Trophoblast cell (in vitro differentiated cells and primary cell): ENCODE measurements at regions not wholly inside any gene's neighbourhood (a gene's known extent, or its start where the extent isn't known, plus 50 kb on each side); places are given as distances from the start of the nearest gene placed in this dataset.

Experiments
- DNase-seq, 2 donors: peaks; one replicate each; pipeline ENCODE4 v3.0.0-alpha.2; 2016
- H2AFZ ChIP-seq: 2 replicates; pipeline ENCODE4 v1.6.1; 2013; ENCODE audit warnings: low read length, moderate library complexity, mild to moderate bottlenecking; ENCODE audit not compliant: insufficient read depth, poor library complexity
- H2AK5ac ChIP-seq: 2 replicates; pipeline ENCODE4 v1.6.1; 2013; ENCODE audit warnings: mild to moderate bottlenecking, low read length
- H2BK120ac ChIP-seq: 2 replicates; pipeline ENCODE4 v1.6.1; 2013; ENCODE audit warnings: low read length, mild to moderate bottlenecking, moderate library complexity; ENCODE audit not compliant: insufficient read depth, poor library complexity
- H2BK12ac ChIP-seq: 2 replicates; pipeline ENCODE4 v1.6.1; 2013; ENCODE audit warnings: mild to moderate bottlenecking, low read length, moderate library complexity
- H2BK5ac ChIP-seq: 2 replicates; pipeline ENCODE4 v1.6.1; 2013; ENCODE audit warnings: low read length, low read depth, moderate library complexity, mild to moderate bottlenecking; ENCODE audit not compliant: poor library complexity
- H3K14ac ChIP-seq: 2 replicates; pipeline ENCODE4 v1.6.1; 2013; ENCODE audit warnings: mild to moderate bottlenecking, low read length
- H3K18ac ChIP-seq: 2 replicates; pipeline ENCODE4 v1.6.1; 2013; ENCODE audit warnings: mild to moderate bottlenecking, low read length
- H3K23ac ChIP-seq: 2 replicates; pipeline ENCODE4 v1.6.1; 2013; ENCODE audit warnings: low read length
- H3K27ac ChIP-seq: 2 replicates; pipeline ENCODE4 v1.5.1; 2013; ENCODE audit warnings: low read depth, mild to moderate bottlenecking, inconsistent platforms, low read length, moderate library complexity
- H3K27me3 ChIP-seq: 2 replicates; pipeline ENCODE4 v1.6.1; 2013; ENCODE audit warnings: inconsistent platforms, mild to moderate bottlenecking, low read length, moderate library complexity; ENCODE audit not compliant: insufficient read depth
- H3K36me3 ChIP-seq, 2 experiments: 1 replicate in 1 of 2; 2 replicates in 1 of 2; pipeline ENCODE4 v1.6.1; 2013; ENCODE audit warnings: low read length in 2 of 2, mild to moderate bottlenecking in 2 of 2, moderate library complexity in 1 of 2; ENCODE audit not compliant: insufficient read depth in 2 of 2, control insufficient read depth in 1 of 2
- H3K4ac ChIP-seq: 2 replicates; pipeline ENCODE4 v1.6.1; 2013; ENCODE audit warnings: low read depth, mild to moderate bottlenecking, low read length, moderate library complexity
- H3K4me1 ChIP-seq, 2 experiments: 1 replicate in 1 of 2; 2 replicates in 1 of 2; pipeline ENCODE4 v1.6.1; 2013; ENCODE audit warnings: low read length in 2 of 2, mild to moderate bottlenecking in 2 of 2, moderate library complexity in 1 of 2; ENCODE audit not compliant: insufficient read depth in 2 of 2, control insufficient read depth in 1 of 2
- H3K4me2 ChIP-seq: 2 replicates; pipeline ENCODE4 v1.6.1; 2013; ENCODE audit warnings: inconsistent platforms, mild to moderate bottlenecking, low read length, moderate library complexity
- H3K4me3 ChIP-seq: 2 replicates; pipeline ENCODE4 v1.5.1; 2013; ENCODE audit warnings: mild to moderate bottlenecking, low read depth, low read length, inconsistent platforms
- H3K79me1 ChIP-seq: one replicate; pipeline ENCODE4 v1.6.1; 2013; ENCODE audit warnings: low read length
- H3K79me2 ChIP-seq: 2 replicates; pipeline ENCODE4 v1.6.1; 2013; ENCODE audit warnings: low read length, mild to moderate bottlenecking; ENCODE audit not compliant: control insufficient read depth, insufficient read depth, poor library complexity
- H3K9ac ChIP-seq: 2 replicates; pipeline ENCODE4 v1.6.1; 2013; ENCODE audit warnings: mild to moderate bottlenecking, low read length
- H3K9me3 ChIP-seq: 2 replicates; pipeline ENCODE4 v1.6.1; 2013; ENCODE audit warnings: low read depth, mild to moderate bottlenecking, control low read depth, inconsistent platforms, low read length; ENCODE audit not compliant: insufficient read depth
- H4K12ac ChIP-seq: 2 replicates; pipeline ENCODE4 v1.6.1; 2013; ENCODE audit warnings: low read depth, mild to moderate bottlenecking, low read length, moderate library complexity
- H4K8ac ChIP-seq: 2 replicates; pipeline ENCODE4 v1.6.1; 2013; ENCODE audit warnings: low read depth, mild to moderate bottlenecking, low read length, moderate library complexity
- H4K91ac ChIP-seq: one replicate; pipeline ENCODE4 v1.6.1; 2013; ENCODE audit warnings: low read depth, mild to moderate bottlenecking, low read length, moderate library complexity
- WGBS: extraction: QIAGEN DNeasy Blood & Tissue Kit; methylation state at CpG from one replicate; pipeline ENCODE4 v1.1.7; 2013; ENCODE audit warnings: missing lambda C conversion rate; ENCODE audit not compliant: insufficient read length, insufficient coverage; ENCODE audit errors: extremely low coverage; 5-methylcytosine and 5-hydroxymethylcytosine counted together

GRCh38 chr16:63947022-63947421 lies 1174.8 kb downstream of the CDH11 start:
- Histone ChIP-seq H3K14ac (no peak overlapping the region), H4K8ac (no peak overlapping the region), H3K9ac (no peak overlapping the region), H3K18ac (no peak overlapping the region), H4K12ac (no peak overlapping the region), H2AK5ac (no peak overlapping the region), H2BK12ac (no peak overlapping the region), H3K4me3 (no peak overlapping the region), H3K27ac (no peak overlapping the region), H2AFZ (no peak overlapping the region), H2BK5ac (no peak overlapping the region), H2BK120ac (no peak overlapping the region), H3K23ac (no peak overlapping the region), H3K79me2 (no peaks in the 10 kb centered on the region), H3K4ac (no peak overlapping the region), H3K4me1 (no peaks in the 10 kb centered on the region), H3K36me3 (no peaks in the 10 kb centered on the region), H3K4me2 (no peak overlapping the region), H3K9me3 (no peaks in the 10 kb centered on the region), H4K91ac (no peak overlapping the region), H3K27me3 (no peaks in the 10 kb centered on the region), H3K79me1 (no peaks in the 10 kb centered on the region)
- no peak for DNase-seq
- no CpG with 5 or more reads among the region's 2 CpGs for WGBS

- no peak overlapping the region for H4K91ac ChIP-seq
- no CpG with 5 or more reads among the region's 1 CpG for WGBS
- no peak overlapping the region for H2AFZ ChIP-seq
- H2AK5ac ChIP-seq = no peak overlapping the region
- H4K8ac ChIP-seq = no peak overlapping the region
- H3K27ac ChIP-seq = no peak overlapping the region
- H3K9me3 ChIP-seq = no peaks in the 10 kb centered on the region
- H3K23ac ChIP-seq = no peak overlapping the region
- no peak overlapping the region for H3K4me2 ChIP-seq
- H3K36me3 ChIP-seq = no peaks in the 10 kb centered on the region
- H3K79me1 ChIP-seq = no peaks in the 10 kb centered on the region
- no peak overlapping the region for H3K18ac ChIP-seq
- no peak overlapping the region for H2BK12ac ChIP-seq
- no peak overlapping the region for H2BK5ac ChIP-seq
- no peak overlapping the region for H4K12ac ChIP-seq
- H2BK120ac ChIP-seq = no peak overlapping the region
- H3K4me3 ChIP-seq = no peak overlapping the region
- H3K4ac ChIP-seq = no peak overlapping the region
- no peaks in the 10 kb centered on the region for H3K4me1 ChIP-seq
- no peaks in the 10 kb centered on the region for H3K79me2 ChIP-seq
- no peak overlapping the region for H3K9ac ChIP-seq
- H3K14ac ChIP-seq = no peak overlapping the region
- H3K27me3 ChIP-seq = no peaks in the 10 kb centered on the region
- no peak for DNase-seq
These were observed 1176.1 kb downstream of the CDH11 start for GRCh38 chr16:63945806-63946205.

GRCh38 chr16:63943566-63943965 lies 1178.3 kb downstream of the CDH11 start:
- WGBS = no CpG with 5 or more reads among the region's 6 CpGs
- no peaks in the 10 kb centered on the region for H3K79me2 ChIP-seq
- DNase-seq = no peak
- H4K91ac ChIP-seq = no peak overlapping the region
- no peak overlapping the region for H3K14ac ChIP-seq
- H2BK12ac ChIP-seq = no peak overlapping the region
- H3K27ac ChIP-seq = no peak overlapping the region
- no peaks in the 10 kb centered on the region for H3K79me1 ChIP-seq
- H3K18ac ChIP-seq = no peak overlapping the region
- H2AK5ac ChIP-seq = no peak overlapping the region
- no peak overlapping the region for H4K8ac ChIP-seq
- H3K9ac ChIP-seq = no peak overlapping the region
- no peak overlapping the region for H3K4me2 ChIP-seq
- no peak overlapping the region for H3K23ac ChIP-seq
- no peaks in the 10 kb centered on the region for H3K27me3 ChIP-seq
- H3K9me3 ChIP-seq = no peaks in the 10 kb centered on the region
- no peak overlapping the region for H3K4me3 ChIP-seq
- H2BK5ac ChIP-seq = no peak overlapping the region
- no peak overlapping the region for H4K12ac ChIP-seq
- H3K4me1 ChIP-seq = no peaks in the 10 kb centered on the region
- no peak overlapping the region for H3K4ac ChIP-seq
- H2AFZ ChIP-seq = no peak overlapping the region
- no peak overlapping the region for H2BK120ac ChIP-seq
- H3K36me3 ChIP-seq = no peaks in the 10 kb centered on the region

- Histone ChIP-seq H2AK5ac (no peak overlapping the region), H3K18ac (no peak overlapping the region), H3K27me3 (no peaks in the 10 kb centered on the region), H3K36me3 (no peaks in the 10 kb centered on the region), H3K23ac (no peak overlapping the region), H3K27ac (no peak overlapping the region), H3K79me1 (no peaks in the 10 kb centered on the region), H3K4me1 (no peaks in the 10 kb centered on the region), H3K4ac (no peak overlapping the region), H3K4me3 (no peak overlapping the region), H3K9ac (no peak overlapping the region), H3K4me2 (no peak overlapping the region), H4K91ac (no peak overlapping the region), H3K79me2 (no peaks in the 10 kb centered on the region), H4K8ac (no peak overlapping the region), H4K12ac (no peak overlapping the region), H2AFZ (no peak overlapping the region), H2BK12ac (no peak overlapping the region), H3K9me3 (no peaks in the 10 kb centered on the region), H3K14ac (no peak overlapping the region), H2BK5ac (no peak overlapping the region), H2BK120ac (no peak overlapping the region)
- no CpG with 5 or more reads among the region's 4 CpGs for WGBS
- no peak for DNase-seq
These were observed 1183.2 kb downstream of the CDH11 start for GRCh38 chr16:63938661-63939060.
